Liver (tissue), 3 donors: ENCODE measurements at regions not wholly inside any gene's neighbourhood (a gene's known extent, or its start where the extent isn't known, plus 50 kb on each side); places are given as distances from the start of the nearest gene placed in this dataset.

Experiments used
- GABPA ChIP-seq, 2 donors: IDR thresholded peaks in 1 of 2; conservative IDR thresholded peaks in 1 of 2; 2 replicates each; pipeline ENCODE4 v1.6.1; 2016; ENCODE audit warnings: antibody characterized with exemption in 2 of 2, mild to moderate bottlenecking in 1 of 2, moderate library complexity in 1 of 2
- RAD21 ChIP-seq, 2 donors: IDR thresholded peaks; 2 replicates each; pipeline ENCODE4 v1.6.1; 2016; ENCODE audit warnings: antibody characterized with exemption in 2 of 2, mild to moderate bottlenecking in 2 of 2
- SP1 ChIP-seq: IDR thresholded peaks from 2 replicates; pipeline ENCODE4 v1.6.1; 2018; ENCODE audit warnings: antibody characterized with exemption, mild to moderate bottlenecking
- TAF1 ChIP-seq: conservative IDR thresholded peaks from 2 replicates; pipeline ENCODE4 v1.6.1; 2016; ENCODE audit warnings: antibody characterized with exemption, mild to moderate bottlenecking
- TF ChIP-seq, protein P1 (sequence below): fragments of 150-350 bp; IDR thresholded peaks from 2 replicates; pipeline ENCODE4 v1.5.1; 2017; ENCODE audit warnings: improper control_type of control experiment, low read depth, low read length; ENCODE audit not compliant: missing input control
- TF ChIP-seq, protein P2 (sequence below): IDR thresholded peaks from 2 replicates; pipeline ENCODE4 v1.6.1; 2016; ENCODE audit warnings: antibody characterized with exemption
- TF ChIP-seq, protein P3 (sequence below): IDR thresholded peaks from 2 replicates; pipeline ENCODE4 v1.6.1; 2016; ENCODE audit warnings: antibody characterized with exemption
- donor health status: healthy.
- donor health status: healthy.

DNA sequence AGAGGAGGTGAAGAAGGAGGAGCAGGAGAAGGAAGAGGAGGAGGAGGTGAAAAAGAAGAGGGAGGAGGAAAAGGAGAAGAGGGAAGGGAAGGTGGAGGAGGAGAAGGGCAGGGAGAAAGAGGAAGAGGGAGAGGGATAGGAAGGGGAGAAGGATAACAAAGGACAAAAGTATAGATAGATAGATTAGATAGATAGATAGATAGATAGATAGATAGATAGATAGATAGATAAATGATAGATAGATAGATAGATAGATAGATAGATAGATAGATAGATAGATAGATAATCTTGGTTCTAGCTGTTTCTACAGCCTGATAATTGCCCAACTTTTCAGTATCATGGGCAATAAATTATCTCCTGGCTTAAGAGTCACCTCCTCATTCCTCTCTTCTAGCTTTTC lies 296.2 kb upstream of the C16orf82 start:
- TF ChIP-seq, protein P1, sequence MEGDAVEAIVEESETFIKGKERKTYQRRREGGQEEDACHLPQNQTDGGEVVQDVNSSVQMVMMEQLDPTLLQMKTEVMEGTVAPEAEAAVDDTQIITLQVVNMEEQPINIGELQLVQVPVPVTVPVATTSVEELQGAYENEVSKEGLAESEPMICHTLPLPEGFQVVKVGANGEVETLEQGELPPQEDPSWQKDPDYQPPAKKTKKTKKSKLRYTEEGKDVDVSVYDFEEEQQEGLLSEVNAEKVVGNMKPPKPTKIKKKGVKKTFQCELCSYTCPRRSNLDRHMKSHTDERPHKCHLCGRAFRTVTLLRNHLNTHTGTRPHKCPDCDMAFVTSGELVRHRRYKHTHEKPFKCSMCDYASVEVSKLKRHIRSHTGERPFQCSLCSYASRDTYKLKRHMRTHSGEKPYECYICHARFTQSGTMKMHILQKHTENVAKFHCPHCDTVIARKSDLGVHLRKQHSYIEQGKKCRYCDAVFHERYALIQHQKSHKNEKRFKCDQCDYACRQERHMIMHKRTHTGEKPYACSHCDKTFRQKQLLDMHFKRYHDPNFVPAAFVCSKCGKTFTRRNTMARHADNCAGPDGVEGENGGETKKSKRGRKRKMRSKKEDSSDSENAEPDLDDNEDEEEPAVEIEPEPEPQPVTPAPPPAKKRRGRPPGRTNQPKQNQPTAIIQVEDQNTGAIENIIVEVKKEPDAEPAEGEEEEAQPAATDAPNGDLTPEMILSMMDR = no peak
- TF ChIP-seq, protein P2, sequence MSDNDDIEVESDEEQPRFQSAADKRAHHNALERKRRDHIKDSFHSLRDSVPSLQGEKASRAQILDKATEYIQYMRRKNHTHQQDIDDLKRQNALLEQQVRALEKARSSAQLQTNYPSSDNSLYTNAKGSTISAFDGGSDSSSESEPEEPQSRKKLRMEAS = no peak
- TF ChIP-seq SP1 (no peak), RAD21 (IDR thresholded peaks at IDR 0.05) (no peak), TAF1 (no peak), GABPA (IDR thresholded peaks at IDR 0.05 in 1 of 2, conservative IDR thresholded peaks at IDR 0.05 in 1 of 2) (no peak)
- TF ChIP-seq, protein P3, sequence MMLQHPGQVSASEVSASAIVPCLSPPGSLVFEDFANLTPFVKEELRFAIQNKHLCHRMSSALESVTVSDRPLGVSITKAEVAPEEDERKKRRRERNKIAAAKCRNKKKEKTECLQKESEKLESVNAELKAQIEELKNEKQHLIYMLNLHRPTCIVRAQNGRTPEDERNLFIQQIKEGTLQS = no peak
